HG03066 (cell line): ENCODE measurements at regions not wholly inside any gene's neighbourhood (a gene's known extent, or its start where the extent isn't known, plus 50 kb on each side); places are given as distances from the start of the nearest gene placed in this dataset.
"Not testable (repeated sequence)": the region's sequence is repeated elsewhere in the genome, so short reads cannot be mapped to it uniquely, and the experiment has no call there.

Experiments
- ATAC-seq: cut with Tn5 transposase; IDR thresholded peaks from one replicate; pipeline ENCODE4 v1.9.1; 2021; ENCODE audit warnings: low read depth; ENCODE audit not compliant: unreplicated experiment

GRCh38 chr7:125857606-125858005 is 928.0 kb upstream of the POT1 start:
- no peak for ATAC-seq

- ATAC-seq: no peak
Measured at GRCh38 chr7:125848157-125848556, 918.5 kb upstream of the POT1 start.

GRCh38 chr7:125847692-125848091 is 918.1 kb upstream of the POT1 start:
- ATAC-seq: no peak

- no peak for ATAC-seq
Measured at GRCh38 chr7:125847055-125847454, 917.4 kb upstream of the POT1 start.

- ATAC-seq: no peak
Measured at GRCh38 chr7:125845686-125846085, 916.1 kb upstream of the POT1 start.

GRCh38 chr7:125834421-125834820 is 904.8 kb upstream of the POT1 start:
- ATAC-seq: no peak

GRCh38 chr7:125833839-125834238 is 904.2 kb upstream of the POT1 start:
- ATAC-seq: no peak

GRCh38 chr7:125830743-125831142 is 901.1 kb upstream of the POT1 start:
- ATAC-seq: no peak

GRCh38 chr7:125828153-125828700 is 898.6 kb upstream of the POT1 start:
- ATAC-seq: no peak

- no peak for ATAC-seq
Measured at GRCh38 chr7:125823538-125823937, 893.9 kb upstream of the POT1 start.

GRCh38 chr7:125820495-125820894 is 890.9 kb upstream of the POT1 start:
- no peak for ATAC-seq

GRCh38 chr7:125814100-125814499 is 884.5 kb upstream of the POT1 start:
- no peak for ATAC-seq

GRCh38 chr7:125806491-125806890 is 876.9 kb upstream of the POT1 start:
- ATAC-seq: not testable (repeated sequence)

- ATAC-seq: no peak
Measured at GRCh38 chr7:125804273-125804672, 874.6 kb upstream of the POT1 start.

- no peak for ATAC-seq
Measured at GRCh38 chr7:125780153-125780552, 850.5 kb upstream of the POT1 start.

GRCh38 chr7:125775317-125775716 is 845.7 kb upstream of the POT1 start:
- no peak for ATAC-seq

GRCh38 chr7:125773113-125773785 is 843.6 kb upstream of the POT1 start:
- no peak for ATAC-seq

- no peak for ATAC-seq
Measured at GRCh38 chr7:125747966-125748365, 818.3 kb upstream of the POT1 start.

- no peak for ATAC-seq
Measured at GRCh38 chr7:125746510-125746909, 816.9 kb upstream of the POT1 start.

GRCh38 chr7:125727215-125727614 is 797.6 kb upstream of the POT1 start:
- no peak for ATAC-seq

GRCh38 chr7:125695626-125696025 is 766.0 kb upstream of the POT1 start:
- no peak for ATAC-seq

GRCh38 chr7:125683156-125683555 is 753.5 kb upstream of the POT1 start:
- ATAC-seq: no peak

GRCh38 chr7:125681508-125681907 is 751.9 kb upstream of the POT1 start:
- ATAC-seq: no peak
